GM19239 (cell line): ENCODE measurements at regions not wholly inside any gene's neighbourhood (a gene's known extent, or its start where the extent isn't known, plus 50 kb on each side); places are given as distances from the start of the nearest gene placed in this dataset.
"Not testable (repeated sequence)": the region's sequence is repeated elsewhere in the genome, so short reads cannot be mapped to it uniquely, and the experiment has no call there.

Source experiments
- DNase-seq: peaks from one replicate; pipeline ENCODE4 v3.0.0; 2011; ENCODE audit warnings: low spot score; ENCODE audit not compliant: insufficient read length
- FAIRE-seq: peaks from 2 replicates; lab custom pipeline; 2011; peaks lifted over from hg19 to GRCh38; lab: Jason Lieb, UNC

DNA sequence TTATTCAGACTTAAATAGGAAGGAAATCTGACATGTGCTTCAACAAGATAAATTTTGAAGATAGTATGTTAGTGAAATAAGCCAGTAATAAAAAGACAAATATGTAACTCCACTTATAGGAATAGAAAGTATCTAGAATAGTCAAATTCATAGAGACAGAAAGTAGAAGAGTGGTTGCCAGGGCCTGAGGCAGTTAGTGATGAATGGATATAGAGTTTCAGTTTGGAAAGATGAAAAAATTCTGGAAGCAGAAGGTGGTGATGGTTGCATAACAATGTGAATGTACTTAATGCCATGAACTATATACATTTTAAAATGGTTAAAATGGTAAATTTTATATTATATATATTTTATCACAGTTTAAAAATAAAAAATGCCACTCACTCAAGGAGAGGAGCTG is 54.3 kb downstream of the HAND2 start:
- DNase-seq (no peak), FAIRE-seq (no peak)

DNA sequence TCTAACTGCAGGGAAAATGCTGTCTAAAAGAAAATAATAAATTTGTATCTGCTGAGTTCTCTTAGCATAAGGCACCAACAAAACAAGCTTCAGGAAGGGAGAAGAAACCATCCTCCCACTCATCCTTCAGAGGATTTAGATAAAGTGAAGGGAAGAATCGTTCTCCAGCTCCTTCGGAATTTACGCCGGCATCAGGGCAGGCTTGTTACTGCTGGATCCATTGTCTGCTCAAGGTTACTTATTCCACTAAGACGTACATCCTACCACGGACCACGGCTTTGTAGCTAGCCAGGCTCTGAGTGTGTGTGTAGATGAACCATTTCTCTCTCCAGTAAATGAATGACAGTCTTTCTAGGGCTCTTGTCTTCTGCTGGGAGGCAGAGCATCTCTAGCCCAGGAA is 60.4 kb downstream of the HAND2 start:
- no peak for DNase-seq
- FAIRE-seq, result no peak

DNA sequence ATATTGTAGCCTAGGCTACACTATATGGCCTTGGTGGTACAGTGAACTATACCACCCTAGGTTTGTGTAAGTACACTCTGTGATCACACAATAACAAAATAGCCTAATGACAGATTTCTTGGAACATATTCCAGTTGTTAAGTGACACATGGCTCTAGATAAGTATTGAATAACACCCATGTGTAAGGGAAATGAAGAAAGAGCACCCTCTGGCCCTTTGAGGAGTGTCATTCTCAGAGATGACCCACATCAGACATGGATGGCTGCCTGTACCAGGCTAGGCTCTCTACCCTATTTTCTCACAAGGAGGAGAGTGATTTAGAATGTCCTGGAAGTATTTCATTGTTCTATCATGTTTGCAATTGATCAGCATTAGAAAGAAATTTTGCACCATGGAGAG is 61.7 kb downstream of the HAND2 start:
- FAIRE-seq (no peak), DNase-seq (no peak)

DNA sequence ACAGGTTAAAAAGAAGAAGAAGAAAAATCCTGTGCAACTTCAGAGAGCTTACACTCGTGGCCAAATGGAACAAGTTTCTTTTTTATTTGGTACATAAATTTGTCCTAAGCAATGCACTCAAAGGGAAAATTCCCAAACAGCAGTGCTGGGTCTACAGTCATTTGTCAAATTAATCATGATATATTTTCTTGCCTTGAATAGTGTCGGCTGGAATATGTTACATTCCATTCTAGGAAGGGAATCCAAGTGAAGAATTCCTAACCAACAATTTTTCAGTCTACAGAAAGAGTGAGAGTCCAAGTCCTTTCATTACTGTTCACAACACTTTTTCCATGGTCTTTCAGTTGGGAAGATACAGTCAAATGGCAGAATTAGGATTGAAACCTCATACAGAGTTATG is 63.9 kb downstream of the HAND2 start:
- no peak for FAIRE-seq
- DNase-seq, result no peak

DNA sequence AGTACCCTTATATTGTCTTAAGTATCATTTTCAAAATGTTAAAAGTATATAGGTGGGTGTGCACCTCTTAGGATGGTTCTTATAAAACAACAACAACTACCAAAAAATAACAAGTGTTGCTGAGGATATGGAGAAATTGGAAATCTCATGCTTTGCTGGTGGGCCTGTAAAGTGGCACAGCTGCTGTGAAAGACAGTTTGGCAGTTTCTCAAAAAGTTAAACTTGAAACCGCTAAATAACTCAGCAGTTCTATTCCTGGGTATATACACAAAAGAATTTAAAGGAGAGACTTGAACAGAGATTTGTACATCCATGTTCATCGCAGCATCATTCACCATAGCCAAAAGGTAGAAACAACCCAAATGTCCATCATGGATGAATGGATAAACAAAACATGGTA is 65.5 kb downstream of the HAND2 start:
- FAIRE-seq (no peak), DNase-seq (no peak)

DNA sequence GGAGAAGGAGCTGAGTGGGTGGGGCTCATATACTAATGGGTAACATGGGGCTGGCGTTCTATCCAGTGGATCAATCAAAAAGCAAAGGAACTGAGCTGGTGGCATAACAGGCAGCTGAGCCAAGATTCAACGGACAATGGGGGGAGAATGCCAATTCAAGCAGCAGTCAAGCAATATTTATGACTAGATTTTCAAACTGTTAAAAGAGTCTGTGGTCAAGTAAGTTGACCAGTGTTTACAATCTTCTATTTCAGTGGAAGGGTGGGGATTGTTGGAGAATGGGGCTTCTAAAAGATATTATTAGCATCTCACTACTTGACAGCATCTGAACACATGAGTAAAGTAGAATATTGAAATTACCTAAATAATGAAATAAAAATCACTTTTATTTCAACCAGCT is 64.9 kb upstream of the SCRG1 start:
- DNase-seq, result no peak
- FAIRE-seq, result no peak

DNA sequence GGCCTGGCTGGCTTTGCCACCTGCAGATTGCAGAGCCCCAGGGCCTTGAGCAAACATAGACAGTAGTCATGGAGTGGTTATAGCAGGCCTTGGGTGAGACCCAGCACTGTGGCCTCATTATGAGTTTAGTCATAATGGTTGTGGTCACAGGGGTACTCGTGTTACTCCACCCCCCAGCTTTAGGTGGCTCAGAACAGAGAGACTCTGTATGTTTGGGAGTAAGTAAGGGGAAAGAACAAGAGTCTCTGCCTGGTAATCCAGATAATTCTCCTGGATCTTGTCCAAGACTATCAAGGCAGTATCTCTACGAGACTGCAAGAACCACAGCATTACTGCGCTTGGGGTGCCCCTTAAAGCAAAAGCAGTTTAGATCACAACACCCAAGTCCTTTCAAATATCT is 62.3 kb upstream of the SCRG1 start:
- FAIRE-seq, result no peak

DNA sequence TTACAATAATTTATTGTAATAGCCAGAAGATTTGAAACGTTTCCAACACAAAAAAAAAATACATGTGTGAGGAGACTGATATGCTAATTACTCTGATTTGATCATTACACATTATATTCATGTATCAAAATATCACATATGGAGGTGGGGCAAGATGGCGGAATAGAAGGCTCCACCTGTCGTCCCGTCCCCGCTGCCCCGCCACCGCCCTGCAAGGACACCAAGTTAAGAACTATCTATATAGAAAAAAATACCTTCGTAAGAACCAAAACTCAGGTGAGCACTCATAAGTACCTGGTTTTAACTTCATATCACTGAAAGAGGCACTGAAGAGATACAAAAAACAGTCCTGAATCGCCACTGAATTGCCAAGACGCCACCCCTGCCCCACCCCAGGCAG is 60.9 kb upstream of the SCRG1 start:
- DNase-seq, result no peak
- no peak for FAIRE-seq

More for the DNA sequence above, 62.3 kb upstream of the SCRG1 start:
- DNase-seq, result no peak

DNA sequence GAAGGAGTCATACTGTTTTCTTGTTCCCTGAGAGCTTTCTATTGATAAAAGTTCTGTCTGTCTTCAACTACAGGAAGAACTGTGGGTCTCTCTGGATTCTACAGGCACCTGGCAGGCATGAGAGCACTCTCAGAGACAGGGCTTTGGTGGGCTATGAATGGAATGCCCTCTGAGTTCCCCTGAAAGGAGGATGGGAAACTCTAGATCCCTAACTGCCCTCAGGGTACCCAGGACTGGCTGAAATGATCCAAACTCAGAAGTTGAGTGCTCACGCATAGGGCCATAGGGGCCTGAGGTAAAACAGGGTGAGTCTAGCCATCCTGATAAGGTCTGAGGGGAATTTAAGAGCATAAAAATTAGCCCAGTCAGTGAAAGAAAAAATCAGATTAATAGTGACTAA is 59.0 kb upstream of the SCRG1 start:
- FAIRE-seq, result no peak
- no peak for DNase-seq

DNA sequence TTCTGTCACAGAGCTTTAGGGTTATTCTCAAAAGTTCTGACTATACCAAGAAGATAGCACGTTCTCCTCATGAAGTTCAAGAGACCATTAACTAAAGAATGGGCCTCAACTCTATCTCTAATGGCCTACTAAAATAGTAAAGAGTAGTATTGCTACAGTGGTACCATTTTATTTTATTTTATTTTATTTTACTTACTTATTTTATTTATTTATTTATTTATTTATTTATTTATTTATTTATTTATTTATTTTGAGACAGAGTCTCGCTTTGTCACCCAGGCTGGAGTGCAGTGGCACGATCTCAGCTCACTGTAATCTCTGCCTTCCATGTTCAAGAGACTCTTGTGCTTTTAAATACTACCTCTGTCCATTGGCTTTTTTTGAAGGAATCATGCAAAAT is 52.5 kb upstream of the SCRG1 start:
- not testable (repeated sequence) for DNase-seq, FAIRE-seq

DNA sequence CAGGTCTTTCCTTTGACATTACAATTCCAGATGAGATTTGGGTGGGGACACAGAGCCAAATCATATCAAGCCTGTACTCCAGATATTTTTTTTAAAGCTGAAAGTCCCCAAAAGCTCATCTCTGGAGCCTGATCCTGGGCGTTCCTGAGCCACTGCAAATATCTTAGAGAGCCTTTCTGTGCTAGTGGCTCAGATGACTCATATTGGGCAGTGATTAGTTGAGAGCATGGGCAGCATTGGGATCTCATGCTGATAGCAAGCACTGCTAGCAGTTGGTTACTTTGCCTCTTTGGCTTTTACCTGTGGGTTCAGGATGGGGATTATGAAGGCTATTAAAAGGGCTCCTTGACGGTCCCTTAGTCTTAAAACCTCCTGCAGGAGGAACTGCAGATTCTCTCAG is 51.4 kb upstream of the SCRG1 start:
- no peak for DNase-seq
- peak; percentile 51 for FAIRE-seq

DNA sequence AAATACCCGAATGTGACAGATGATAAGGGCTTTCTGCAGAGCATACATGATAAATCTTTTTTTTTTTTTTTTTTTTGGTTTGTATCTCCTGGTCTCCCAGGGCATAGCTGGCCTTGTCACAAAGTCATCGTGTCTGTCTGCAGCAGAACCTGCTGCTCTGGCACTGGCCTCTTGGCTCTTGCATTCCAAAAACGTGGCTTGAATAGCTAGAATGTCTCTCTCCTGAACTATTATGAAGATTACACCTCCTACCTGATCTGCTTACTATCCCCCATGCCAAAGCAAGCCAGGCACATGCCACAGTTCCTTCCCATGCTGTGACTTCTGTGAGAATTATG is 50.4 kb upstream of the SCRG1 start:
- DNase-seq, result no peak
- no peak for FAIRE-seq

DNA sequence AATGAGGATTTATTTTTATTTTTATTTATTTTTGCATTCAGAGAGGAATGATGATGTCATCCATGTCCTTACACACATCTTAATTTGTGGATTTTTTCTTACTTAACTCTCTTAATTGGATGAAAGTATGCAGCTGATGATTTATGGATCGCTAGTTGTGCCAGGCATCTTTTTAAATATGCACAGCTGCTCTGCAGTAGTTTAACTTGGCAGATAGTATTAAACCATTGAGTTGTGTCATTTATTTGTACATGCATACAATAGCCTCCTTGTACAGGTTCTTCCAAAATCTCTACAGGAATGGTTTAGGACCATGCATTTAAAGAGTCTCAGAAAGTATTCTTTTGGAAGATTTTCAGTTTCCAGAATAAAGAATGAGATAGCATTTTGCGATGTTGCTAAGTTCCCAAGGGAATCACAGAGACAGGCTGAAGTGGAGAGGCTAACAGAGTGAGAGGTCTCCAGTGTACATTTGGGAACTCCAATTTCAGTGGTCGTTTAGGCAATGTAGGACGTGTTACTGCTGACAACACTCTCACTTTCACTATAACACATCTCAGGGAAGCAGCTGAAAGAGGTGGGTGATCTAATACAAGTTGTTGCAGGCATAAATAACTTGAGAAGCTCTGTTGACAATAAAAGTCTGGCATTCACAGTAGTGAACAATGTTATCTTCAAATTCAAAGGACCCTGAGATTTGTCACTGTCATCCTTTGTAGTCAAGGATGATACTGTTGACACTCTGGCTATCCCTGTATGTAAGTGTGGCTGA is 49.9 kb upstream of the SCRG1 start:
- DNase-seq, result peak; percentile 10
- FAIRE-seq, result peak; percentile 76
